Choroid plexus epithelial cell (primary cell): ENCODE measurements at regions not wholly inside any gene's neighbourhood (a gene's known extent, or its start where the extent isn't known, plus 50 kb on each side); places are given as distances from the start of the nearest gene placed in this dataset.

Source experiments
- DNase-seq: peaks from one replicate; pipeline ENCODE4 v3.0.0-alpha.2; 2010; ENCODE audit warnings: low read depth
- H3K4me3 ChIP-seq: 2 replicates; pipeline ENCODE4 v1.5.1; 2011; ENCODE audit warnings: low read depth, mild to moderate bottlenecking, control low read depth, low read length, moderate library complexity
- CTCF ChIP-seq: conservative IDR thresholded peaks from 2 replicates; pipeline ENCODE4 v1.5.1; 2011; ENCODE audit warnings: low read depth, mild to moderate bottlenecking, control low read depth, inconsistent platforms, low read length, moderate library complexity

- TF ChIP-seq CTCF: peak; percentile 75
- H3K4me3 ChIP-seq: peak overlapping the region; percentile 9
- DNase-seq: peak; percentile 78
Measured at GRCh38 chrX:10722851-10723250, 102.5 kb upstream of the MID1 start.

DNA sequence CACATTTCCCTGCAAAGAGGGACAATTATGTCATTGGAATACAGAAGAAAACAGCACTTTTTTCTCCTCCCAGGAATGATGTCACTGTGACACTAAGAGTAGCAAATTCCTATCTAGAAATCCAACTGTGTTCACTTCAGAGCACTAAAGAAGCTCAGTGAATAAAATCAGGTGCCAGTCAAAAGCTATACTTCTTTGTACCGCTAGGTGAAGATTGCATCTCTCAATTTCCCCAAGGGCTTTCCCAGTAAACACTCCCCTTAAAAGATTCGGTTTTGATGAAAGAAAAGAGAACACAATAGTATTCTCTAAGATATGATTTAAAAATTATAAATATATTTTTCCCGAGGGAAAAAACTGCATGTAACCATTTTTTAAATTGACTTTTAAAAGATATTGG lies 104.7 kb upstream of the MID1 start:
- no peak overlapping the region for H3K4me3 ChIP-seq
- peak; percentile 38 for TF ChIP-seq CTCF
- peak; percentile 25 for DNase-seq

GRCh38 chrX:10726647-10727046 lies 106.3 kb upstream of the MID1 start:
- peak; percentile 84 for DNase-seq
- TF ChIP-seq CTCF: no peak
- H3K4me3 ChIP-seq: no peak overlapping the region

DNA sequence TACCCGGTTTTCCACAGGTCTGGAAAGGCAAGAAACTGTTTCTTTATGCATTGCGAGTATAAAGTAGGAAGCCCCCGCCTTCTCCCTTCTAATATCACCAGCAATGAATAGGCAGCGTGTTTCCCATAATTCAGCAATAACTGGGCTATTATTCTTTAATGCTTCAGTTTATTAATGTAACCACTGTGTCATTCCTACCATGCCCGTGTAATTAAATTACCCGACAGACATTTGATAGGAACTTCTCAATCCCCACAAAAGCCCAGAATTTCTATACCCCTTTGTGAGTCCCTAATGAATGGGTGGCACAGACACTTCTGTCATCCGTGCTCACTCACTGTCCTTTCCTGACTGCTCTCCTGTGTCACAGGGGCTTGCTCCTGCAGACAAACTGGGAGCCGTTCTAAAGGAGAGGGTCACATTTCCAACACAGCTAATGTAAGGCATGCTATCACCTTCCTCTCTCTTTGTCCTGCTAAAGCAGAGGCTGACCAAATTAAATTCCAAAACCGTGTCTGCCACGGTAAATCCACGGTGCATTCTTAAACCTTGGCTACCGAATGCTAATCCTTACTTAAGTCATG lies 108.5 kb upstream of the MID1 start:
- TF ChIP-seq CTCF: no peak
- no peak for DNase-seq
- no peak overlapping the region for H3K4me3 ChIP-seq

DNA sequence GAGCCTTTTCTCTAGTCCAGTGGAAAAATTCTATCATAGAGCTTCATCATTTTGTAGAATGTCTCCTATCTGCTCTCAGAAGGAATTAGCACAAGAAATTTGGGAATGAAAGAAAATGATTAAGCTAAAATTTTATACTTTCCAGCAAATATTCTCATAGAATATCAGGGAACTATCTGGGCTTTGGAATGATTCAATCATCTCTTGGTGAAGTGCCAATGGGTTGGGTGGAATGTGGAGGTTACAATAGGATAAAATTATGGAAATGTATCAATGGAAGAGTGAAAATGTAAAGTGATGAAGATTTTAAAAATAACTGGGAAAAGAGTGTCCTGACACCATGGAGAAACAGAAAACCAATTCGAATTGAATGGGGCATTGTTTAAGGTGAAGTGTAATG lies 119.0 kb upstream of the MID1 start:
- TF ChIP-seq CTCF: no peak
- no peak for DNase-seq
- no peak overlapping the region for H3K4me3 ChIP-seq

GRCh38 chrX:10741003-10741402 lies 120.6 kb upstream of the MID1 start:
- H3K4me3 ChIP-seq: no peak overlapping the region
- no peak for DNase-seq
- no peak for TF ChIP-seq CTCF

GRCh38 chrX:10741550-10741949 lies 121.2 kb upstream of the MID1 start:
- H3K4me3 ChIP-seq: no peak overlapping the region
- no peak for DNase-seq
- TF ChIP-seq CTCF: no peak
